ENCODE measurements at regions not wholly inside any gene's neighbourhood (a gene's known extent, or its start where the extent isn't known, plus 50 kb on each side); places are given as distances from the start of the nearest gene placed in this dataset.
A peak's percentile ranks its signal among the peaks of the same experiment; 100 is the strongest.
"Not testable (repeated sequence)": the region's sequence is repeated elsewhere in the genome, so short reads cannot be mapped to it uniquely, and the experiment has no call there.

DNA sequence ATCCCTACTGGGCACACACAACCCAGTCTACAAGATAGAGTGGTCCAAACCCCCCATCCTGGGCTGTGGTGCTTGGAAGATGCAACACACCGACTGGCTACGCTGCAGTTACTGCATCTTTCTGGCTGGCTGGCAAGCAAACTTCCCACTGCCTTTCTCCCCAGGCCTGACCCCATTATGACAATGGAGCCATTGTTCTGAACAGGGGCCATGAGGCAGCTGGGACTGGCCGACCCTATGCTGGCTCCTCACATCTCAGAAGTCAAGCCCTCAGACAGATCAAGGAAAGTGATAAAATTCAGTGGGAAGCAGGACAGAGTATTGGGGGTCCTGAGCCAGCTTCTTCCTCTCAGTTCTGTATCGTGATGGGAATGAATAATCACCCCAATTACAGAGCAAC lies 364.1 kb upstream of the ASIC2 start:
- no peak for DNase-seq

DNA sequence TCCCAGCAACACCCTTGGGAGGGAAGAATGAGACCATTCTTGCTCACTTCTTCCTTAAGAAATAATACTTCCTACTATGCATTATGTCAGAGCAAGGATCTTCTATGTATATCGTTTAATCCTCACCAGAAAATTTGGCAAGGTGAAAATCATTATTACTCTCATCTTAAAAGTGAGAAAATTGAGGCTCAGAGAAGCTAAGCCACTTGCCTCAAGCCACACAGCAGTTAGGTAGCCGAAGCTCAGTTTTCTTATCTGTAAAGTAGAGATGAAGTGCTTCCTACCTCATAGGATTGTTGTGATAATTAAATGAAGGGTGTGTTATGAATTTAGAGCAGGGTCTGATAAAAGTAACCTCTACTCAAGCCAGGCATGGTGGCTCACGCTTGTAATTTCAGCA lies 368.9 kb upstream of the ASIC2 start:
- DNase-seq = no peak

DNA sequence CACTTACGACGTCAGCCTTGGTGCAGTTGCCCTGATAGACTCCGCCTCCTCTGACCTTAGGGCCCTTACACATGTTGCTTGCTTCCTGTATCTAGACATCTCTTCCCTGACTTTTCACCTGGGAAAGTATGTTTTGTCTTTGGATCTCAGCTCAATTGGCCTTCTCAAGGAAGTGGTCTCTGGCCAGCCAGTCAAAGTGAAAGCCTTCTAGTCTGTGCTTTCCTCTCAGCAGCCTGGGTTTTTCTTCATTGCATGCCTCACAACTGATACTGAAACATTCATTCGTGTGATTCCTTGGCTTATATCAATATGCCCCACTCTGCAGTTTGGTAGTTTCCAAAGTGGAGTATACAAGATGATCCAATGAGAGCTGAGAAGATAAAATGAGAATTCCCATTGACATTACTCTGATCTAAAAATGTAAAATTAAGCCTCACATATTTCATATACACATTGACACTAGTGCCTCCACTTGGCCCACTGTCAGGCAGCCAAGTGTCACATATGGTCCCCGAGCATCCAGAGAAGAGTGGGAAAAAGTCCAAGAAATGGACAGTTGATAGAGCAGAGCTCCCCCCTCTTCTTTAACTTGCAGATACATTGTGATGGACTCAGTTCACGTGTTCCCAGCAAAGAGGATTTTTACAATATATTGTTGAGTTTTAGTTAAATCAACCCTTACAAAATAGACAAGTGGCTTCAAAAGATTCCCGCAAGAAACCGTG lies 371.2 kb upstream of the ASIC2 start:
- DNase-seq = no peak

DNA sequence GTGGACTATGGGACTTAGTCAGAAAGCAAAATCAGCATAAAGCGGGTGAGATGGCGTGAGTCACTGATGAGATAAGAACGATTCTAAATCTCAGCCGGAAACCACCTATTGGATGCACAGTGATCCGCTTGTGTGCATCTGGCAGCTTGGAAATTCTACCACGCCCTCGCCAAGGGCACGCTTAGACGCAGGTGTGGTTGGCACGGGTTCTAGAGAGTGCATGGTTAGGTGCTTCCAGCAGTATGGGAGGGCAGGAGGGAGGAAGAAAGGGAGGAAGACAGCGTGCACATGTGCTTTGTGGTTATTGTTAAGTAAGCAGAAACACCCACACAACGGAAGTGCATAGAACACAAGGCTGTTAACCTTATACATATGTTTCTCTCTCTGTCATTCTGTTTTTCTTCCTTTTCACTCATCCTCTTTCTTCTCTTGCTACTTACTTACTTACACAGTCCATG lies 374.0 kb upstream of the ASIC2 start:
- DNase-seq = peak; percentile 5

DNA sequence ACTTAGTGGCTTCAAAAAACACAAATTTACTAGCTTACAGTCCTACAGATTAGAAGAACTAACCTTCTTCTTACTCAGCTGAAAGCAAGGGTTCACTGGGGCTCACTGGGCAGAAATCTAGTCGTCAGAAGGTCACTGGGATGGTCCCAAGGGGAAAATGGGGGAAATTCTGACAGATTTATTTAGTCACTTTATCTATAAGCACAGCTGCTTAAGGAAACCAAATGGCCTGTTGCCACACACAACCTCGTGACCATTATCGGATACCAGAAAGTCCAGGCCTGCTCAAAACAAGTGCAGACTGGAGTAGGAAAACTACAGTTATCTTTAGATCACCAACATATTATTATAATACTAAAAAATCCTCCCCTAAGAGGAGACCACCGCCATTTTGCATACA lies 374.6 kb upstream of the ASIC2 start:
- no peak for DNase-seq

DNA sequence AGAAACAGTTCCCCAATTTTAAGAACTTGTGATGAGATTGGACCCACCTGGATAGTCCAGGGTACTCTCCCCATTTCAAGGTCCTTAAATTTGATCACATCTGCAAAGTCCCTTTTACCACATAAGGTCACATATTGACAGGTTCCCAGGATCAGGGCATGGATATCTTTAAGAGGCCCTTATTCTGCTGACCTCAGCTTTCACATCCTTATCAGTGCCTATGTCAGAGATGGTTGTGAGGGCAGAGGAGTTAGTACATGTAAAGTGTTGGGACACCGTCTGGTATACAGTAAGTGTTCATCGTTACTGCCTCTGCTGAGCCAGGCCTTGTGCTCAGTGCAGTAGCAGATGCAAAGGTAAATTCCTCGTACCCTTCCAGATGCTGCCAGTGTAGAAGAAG lies 375.4 kb upstream of the ASIC2 start:
- DNase-seq = no peak

DNA sequence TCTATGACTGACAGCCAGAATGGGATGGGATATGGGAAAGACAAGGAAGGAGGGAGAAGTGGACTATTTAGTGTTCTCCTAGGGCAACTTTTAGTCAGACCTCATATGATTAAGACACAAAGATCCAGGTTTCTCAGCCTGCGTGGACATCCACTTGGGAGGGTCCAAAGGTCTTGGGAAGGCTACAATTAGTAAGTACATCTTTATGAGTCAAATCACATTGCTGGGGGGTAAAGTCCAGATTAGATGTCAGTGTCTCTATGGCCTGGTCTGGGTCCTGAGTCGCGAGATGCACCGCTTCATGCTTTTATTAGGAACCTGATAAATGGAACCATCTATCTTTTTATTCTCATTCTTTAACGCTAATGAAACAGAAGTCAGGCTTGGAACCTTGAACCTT lies 378.4 kb upstream of the ASIC2 start:
- DNase-seq = no peak

DNA sequence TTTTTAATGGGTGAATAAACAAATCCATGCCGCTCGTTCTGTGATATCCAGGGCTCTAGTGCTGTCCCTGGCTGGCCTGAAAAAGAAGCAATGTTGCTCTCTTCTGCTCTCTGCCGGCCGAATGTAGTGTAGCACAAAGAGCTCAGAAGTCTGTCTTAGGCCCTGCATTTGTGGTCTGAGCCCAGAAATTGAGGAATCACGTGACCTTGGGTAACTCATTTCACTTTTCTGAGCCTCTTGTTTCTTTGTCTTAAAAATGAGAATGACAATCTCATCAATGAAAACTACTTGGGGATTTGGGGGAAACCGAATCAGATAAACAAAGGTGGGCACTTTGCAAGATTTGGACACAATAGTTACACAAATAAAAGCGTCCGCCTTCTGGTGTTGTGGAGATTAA lies 381.6 kb upstream of the ASIC2 start:
- peak; percentile 20 for DNase-seq

DNA sequence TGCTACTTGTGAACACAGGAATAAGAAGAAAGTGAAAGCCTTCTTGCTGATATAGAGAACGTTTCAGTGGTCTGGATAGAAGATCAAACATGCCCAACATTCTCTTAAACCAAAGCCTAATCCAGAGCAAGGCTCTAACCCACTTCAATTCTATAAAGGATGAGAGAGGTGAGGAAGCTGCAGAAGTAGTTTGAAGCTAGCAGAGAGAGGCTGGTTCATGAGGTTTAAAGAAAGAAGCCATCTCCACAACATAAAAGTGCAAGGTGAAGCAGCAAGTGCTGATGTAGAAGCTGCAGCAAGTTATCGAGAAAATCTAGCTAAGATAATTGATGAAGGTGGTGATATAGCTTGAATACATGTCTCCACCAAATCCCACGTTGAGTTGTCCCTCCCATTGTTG lies 383.3 kb upstream of the ASIC2 start:
- DNase-seq = no peak

DNA sequence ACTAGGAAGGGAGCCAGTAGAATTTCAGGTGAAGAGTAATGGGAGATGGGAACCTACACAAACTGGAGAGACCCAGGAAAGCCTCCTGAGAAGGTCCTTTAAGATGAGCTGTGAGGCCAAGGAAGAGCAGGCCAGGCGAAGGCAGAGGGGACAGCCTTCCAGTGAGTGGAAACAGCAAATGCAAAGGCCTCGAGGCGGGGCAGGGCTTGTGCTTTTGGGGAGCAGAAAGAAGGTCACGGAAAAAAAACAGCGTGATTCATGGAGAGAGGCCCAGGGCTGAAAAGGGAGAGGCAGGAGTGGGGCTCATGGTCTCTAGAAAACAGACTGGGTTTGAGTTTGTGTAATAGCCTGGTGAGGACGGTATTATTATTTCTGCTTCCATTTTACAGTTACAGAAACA lies 386.5 kb upstream of the ASIC2 start:
- no peak for DNase-seq

DNA sequence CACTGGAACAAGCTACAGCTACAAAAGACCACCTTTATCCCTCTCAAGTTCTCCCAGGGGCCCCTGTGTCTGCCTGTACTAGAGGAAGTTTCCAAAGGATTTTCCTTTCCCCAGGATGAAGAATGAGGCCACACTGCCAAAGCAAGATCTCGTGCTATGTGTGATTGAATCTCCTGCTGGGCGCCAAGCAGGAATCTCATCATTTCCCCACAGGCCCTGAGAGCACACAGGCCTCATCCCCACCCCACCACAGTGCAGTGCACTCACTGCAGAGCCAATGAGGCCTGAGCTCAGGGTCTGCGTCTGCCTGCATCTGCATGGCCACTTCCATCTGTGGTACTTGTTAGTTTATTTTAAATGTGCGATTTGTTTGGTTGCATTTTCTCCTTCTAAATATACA lies 387.4 kb upstream of the ASIC2 start:
- DNase-seq = no peak

DNA sequence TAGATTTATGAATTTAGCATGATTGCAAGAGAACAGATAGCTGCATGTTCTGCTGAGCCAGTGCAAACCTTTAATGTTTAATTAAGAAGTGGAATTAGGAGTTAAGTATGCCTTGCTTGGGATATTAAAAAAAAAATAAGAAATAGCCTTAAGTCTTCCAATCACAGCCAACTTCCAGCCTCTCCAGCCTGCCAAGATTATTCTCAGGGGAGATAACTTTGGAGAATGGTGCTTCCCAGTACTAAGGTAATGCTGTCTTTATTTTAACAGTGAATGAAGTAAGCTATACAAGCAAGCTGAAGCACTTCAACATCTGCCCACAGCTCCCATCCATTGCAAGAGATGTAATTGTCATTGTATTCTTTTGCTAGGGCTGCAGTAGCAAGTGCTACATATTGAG lies 389.5 kb upstream of the ASIC2 start:
- DNase-seq = no peak

DNA sequence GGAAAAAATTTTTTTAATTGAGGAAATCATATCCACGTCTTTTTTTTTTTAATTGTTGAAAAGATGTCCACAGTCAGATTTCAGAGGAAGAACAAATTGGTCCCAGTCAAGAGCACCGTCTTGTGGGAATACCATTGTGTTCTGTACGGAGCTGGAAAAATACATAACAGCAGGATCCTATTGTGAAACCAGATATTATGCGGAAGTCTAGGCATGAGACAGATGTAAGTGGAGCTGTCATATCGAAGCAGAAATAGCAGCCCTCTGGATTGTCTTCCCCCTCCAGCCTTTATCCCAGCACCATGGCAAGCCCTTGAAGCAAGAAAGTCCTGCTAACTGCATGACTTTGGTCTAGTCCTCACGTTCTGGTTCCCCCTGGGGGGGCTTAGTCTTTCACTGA lies 391.6 kb upstream of the ASIC2 start:
- DNase-seq = no peak

DNA sequence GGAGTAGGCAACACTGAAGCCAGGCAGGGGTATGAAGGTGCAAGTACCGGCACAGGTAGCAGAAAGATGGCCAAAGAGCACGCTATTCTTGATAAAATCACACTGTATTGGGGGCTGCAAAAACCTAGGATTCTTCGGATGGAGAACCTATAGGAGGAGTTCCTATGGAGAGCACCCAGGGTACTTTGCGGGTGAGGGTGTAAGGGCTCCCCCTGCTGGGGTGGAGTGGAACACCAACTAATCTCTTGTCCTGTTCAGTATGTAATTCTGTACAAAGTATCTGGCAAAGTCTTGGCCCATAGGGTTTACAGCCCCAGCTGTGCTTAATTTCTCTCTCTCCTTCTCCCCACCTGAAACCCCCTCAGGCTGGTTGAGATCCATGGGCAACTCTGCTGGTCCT lies 393.1 kb upstream of the ASIC2 start:
- no peak for DNase-seq

DNA sequence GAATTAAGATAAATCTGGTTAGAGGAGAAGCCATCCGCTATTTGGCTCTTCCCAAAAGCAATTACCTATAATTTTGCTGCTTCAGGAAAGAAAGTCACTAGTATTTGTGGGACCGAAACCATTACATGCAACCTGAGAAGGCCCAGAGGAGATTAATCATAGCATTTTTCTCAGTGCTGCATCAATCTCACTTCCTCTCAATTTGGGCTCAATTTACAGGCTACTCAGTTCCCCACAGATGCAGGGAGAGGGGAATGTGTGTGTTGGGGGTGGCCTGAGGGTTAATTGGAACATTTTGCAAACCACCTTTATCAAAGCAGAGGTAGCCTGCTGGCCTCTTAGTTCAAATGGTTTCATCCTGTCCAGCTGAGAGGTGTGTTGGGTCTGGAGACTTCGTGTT lies 394.7 kb upstream of the ASIC2 start:
- no peak for DNase-seq

DNA sequence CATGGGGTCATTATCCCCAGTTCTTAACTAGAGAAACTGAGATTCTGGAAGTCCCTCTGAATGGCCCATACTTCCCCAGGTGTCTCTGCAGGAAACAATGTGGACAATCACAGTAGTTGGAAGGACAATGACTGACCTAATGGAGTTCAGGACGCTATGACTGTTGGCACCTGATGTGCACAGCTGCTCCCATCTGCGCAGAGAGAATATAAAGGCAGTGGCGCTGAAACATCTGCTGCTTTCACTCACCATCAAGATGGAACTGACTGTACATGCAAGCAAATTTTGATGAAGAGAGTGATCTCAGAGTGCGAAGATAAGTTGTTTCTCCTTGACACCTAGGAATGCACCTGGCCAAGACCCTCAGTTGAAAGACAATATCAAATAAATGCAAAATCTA lies 395.7 kb upstream of the ASIC2 start:
- no peak for DNase-seq

DNA sequence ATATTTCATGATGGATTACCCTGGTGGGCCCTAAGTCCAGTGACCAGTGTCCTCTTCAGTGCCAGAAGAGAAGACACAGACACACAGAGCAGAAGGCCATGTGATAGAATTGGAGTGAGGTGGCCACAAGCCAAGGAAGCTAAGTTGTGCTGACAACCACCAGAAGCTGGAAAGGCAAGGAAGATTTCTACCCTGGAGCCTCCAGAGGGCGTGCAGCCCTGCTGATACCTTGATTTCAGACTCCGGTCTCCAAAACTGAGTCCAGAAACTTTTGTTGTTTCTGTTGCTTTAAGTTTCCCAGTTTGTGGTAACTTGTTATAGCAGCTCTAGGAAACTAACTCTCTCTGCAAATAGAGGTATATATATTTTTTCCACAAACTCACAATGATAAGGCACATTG lies 396.6 kb upstream of the ASIC2 start:
- DNase-seq = no peak

DNA sequence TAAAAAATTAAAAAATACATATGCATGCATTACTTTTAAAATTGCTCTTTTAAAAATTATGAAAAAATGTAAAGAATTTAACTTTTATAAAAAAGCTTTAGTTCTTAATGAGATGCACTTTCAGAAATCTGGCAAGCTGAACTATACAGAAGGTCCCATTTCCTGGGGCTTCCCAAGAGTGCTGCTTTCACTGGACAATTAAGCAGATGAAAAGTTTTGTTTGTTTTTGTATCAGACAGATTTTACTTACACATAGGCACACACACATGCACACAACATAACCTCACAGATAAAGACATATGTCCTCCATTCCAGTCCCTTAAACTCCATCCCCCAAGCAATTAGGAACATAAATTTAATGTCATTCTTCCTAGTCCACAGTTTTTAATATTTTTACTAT lies 402.3 kb upstream of the ASIC2 start:
- DNase-seq = no peak

DNA sequence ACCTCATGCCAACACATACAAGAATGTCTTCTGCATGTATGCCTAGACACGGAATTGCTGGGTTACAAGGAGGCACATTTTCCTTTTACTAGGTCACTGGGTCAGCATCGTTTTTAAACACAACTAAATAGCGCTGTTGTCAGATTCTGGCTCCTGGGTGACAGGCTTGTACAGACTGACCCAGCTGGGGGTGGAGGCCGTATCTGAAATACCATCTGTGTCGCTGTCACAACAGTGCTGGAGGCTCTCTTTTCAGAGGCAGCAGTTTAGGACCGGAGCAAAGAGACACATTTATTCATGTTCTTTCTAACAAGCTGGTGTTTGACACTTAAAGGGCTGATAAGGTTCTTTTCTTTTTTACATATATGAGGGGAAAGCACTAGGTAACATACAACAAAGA lies 403.0 kb upstream of the ASIC2 start:
- DNase-seq = no peak

DNA sequence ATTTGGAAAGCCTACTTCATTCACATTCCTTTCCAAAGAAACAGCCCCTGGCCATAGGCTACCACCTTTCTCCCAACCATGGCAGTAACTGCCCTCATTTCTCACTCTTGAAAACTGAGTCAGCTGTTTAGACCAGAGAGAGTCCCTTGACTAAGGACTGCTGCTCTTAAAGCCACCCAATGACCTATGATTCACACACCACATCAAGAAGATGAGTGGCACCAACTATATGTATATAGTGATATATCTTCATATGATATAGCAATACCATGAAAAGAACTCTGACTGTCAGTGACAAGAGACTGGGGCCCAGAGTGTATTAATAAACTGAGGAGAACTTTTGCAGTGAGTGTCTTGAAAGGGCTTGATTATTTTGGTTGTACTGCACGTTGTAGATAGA lies 404.5 kb upstream of the ASIC2 start:
- DNase-seq = no peak

DNA sequence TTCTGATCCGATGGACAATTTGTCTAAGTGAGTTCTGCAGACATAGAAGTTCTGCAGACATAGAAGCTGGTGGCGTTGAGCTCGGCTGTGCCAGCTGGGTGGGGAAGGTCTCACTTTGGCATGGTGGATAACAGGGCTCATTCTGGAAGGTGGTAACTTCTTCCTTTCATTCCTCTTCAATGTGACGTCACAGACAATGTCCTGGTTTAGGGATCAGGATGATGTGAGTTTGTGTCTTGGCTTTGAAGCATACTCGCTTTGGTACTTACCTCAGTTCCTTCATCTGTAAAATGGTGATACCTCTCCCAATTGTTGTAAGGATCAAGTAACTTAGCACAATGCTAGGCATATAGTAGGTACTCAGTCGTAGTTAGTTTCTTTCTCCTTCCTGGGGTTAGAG lies 408.8 kb upstream of the ASIC2 start:
- DNase-seq = no peak

DNA sequence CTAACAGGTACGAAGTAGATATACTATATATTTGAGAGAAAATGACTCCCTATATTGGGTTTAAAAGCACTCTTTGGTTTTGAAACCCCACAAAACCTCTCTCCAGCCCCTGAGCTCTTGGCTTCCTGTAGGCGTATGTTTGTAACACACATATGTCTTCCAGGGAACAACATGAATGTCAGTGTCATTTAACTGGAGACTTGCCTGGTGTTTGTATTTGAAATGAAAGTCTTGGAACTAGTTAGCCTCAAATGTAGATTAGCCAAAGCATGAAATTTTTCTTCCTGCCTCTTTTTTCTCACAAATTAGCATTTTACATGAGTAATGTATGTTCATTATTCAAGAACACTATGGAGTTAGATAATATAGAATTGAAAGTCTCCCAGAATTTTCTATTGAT lies 411.8 kb upstream of the ASIC2 start:
- no peak for DNase-seq

DNA sequence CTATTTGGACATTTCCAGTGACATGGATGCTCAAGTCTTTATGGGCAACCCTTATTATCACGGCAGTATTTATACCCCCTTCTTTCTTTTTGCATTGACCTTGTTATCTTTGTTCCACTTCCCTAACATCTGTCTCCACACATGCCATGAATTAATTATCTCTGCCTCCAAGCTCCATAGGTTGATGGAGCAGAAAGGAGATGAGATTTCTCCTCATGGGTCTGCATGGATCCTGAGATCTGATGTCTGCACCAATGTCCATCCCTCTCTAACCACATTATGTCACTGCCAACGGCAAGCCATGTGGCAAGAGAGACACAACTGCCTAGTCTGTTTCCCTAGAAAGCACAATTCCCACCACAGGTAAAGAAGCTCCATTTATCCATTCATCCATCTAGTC lies 416.8 kb upstream of the ASIC2 start:
- DNase-seq = no peak

DNA sequence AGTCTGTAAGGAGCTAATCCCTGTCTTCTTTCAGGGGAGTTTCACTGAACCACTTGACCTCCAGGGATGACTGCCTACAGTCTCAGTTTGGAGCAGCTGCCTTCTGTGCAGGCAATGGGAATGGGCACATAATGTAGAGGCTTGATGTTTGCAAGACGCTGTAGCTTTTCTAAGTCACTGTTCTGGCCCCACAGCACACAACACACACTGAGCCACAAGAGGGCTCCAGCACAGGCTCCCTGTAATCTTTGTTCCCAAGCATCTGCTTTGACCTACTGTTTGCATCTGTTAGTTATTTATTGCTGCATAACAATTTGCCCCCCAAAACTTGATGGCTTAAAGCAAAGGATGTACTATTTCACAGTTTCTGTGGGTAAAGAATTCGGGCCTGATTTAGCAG lies 419.0 kb upstream of the ASIC2 start:
- no peak for DNase-seq

DNA sequence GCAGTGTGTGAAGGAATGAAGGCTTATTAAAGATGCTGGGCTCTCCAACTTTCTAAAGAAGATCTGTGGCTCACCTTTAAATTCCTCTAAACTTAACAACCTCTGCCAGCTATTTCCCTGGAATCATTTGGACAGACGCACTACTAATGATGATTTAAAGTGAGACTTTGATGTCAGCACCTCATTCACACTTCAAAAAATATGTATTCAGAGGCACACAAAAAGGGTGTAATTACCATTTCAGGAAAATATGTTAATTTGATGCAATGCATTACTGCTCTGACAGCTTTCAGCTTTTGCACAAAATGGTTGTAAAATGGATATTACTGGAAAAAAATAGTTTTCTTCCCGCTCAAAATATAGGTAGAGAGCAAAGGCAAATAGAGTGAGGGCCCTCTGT lies 423.9 kb upstream of the ASIC2 start:
- no peak for DNase-seq

DNA sequence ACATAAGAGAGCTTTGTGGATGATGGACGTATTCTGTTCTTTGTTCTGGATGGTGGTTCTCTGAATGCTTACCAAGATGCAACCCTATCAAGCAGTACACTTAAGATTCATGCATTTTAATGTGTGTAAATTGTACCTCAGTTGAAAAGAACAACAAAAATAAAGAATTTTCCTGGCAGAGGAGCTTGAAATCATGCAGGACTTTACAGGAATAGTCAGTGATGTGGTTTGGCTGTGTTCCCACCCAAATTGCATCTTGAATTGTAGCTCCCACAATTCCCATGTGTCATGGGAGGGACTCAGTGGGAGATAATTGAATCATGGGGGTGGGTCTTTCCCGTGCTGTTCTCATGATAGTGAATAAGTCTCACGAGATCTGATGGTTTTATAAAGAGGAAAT lies 430.6 kb upstream of the ASIC2 start:
- DNase-seq = not testable (repeated sequence)

All from activated gamma-delta T cell treated with Interleukin-2 at 50 U/mL for 16 hours (primary cell).